Activated CD4-positive, alpha-beta T cell treated with anti-CD3 and anti-CD28 coated beads, Interleukin-2, amount 10 ng/mL, durations not matched to agents 7 days and 5 days (primary cell): ENCODE measurements at regions not wholly inside any gene's neighbourhood (a gene's known extent, or its start where the extent isn't known, plus 50 kb on each side); places are given as distances from the start of the nearest gene placed in this dataset.
"Not testable (repeated sequence)": the region's sequence is repeated elsewhere in the genome, so short reads cannot be mapped to it uniquely, and the experiment has no call there.

Experiments
- CTCF ChIA-PET: fragments of 350-600 bp; sonication (Branson Sonifier 250); formaldehyde crosslinking; loops from one replicate; lab custom pipeline; 2021; ENCODE audit warnings: antibody characterized with exemption; lab: Charles Lee
- POLR2A ChIA-PET: fragments of 350-600 bp; sonication (Branson Sonifier 250); formaldehyde crosslinking; loops from one replicate; lab custom pipeline; 2021; ENCODE audit warnings: antibody characterized with exemption; lab: Charles Lee
- DNase-seq: peaks from one replicate; pipeline ENCODE4 v3.0.0-alpha.2; 2020
- H3K27ac Mint-ChIP-seq: one replicate; pipeline ENCODE4 v1.8.0; 2021; ENCODE audit warnings: mild to moderate bottlenecking, moderate library complexity, mixed read lengths
- H3K27me3 Mint-ChIP-seq: one replicate; pipeline ENCODE4 v1.8.0; 2021; ENCODE audit warnings: mixed read lengths
- H3K36me3 Mint-ChIP-seq: one replicate; pipeline ENCODE4 v1.8.0; 2021; ENCODE audit warnings: low read depth, mixed read lengths
- H3K4me1 Mint-ChIP-seq: one replicate; pipeline ENCODE4 v1.8.0; 2021; ENCODE audit warnings: mixed read lengths
- H3K4me3 Mint-ChIP-seq: one replicate; pipeline ENCODE4 v1.8.0; 2021; ENCODE audit warnings: mild to moderate bottlenecking, moderate library complexity, mixed read lengths
- H3K9me3 Mint-ChIP-seq: one replicate; pipeline ENCODE4 v1.8.0; 2021; ENCODE audit warnings: mixed read lengths

GRCh38 chr4:83920375-83920774, 384.5 kb downstream of the GPAT3 start:
- DNase-seq = no peak
- H3K4me3 Mint-ChIP-seq = no peak overlapping the region
- ChIA-PET POLR2A (no interaction called here), CTCF (no interaction called here)
- no peaks in the 10 kb centered on the region for H3K27me3 Mint-ChIP-seq
- H3K27ac Mint-ChIP-seq = no peak overlapping the region
- no peaks in the 10 kb centered on the region for H3K9me3 Mint-ChIP-seq
- no peaks in the 10 kb centered on the region for H3K4me1 Mint-ChIP-seq
- no peaks in the 10 kb centered on the region for H3K36me3 Mint-ChIP-seq

- ChIA-PET CTCF (interaction anchor here (0.6 to 1.0 kb wide), 2 partner anchors 13 to 301 kb away, joined by 3 to 4 read pairs; no protein-coding TSS in a partner anchor), POLR2A (no interaction called here)
- Mint-ChIP-seq H3K4me1 (no peaks in the 10 kb centered on the region), H3K4me3 (no peak overlapping the region), H3K36me3 (no peaks in the 10 kb centered on the region), H3K27ac (no peak overlapping the region), H3K9me3 (no peaks in the 10 kb centered on the region), H3K27me3 (no peaks in the 10 kb centered on the region)
- DNase-seq = no peak
Measured at GRCh38 chr4:83917572-83917971, 381.7 kb downstream of the GPAT3 start.

- Mint-ChIP-seq H3K27me3 (no peaks in the 10 kb centered on the region), H3K4me3 (no peak overlapping the region), H3K36me3 (no peaks in the 10 kb centered on the region), H3K27ac (no peak overlapping the region), H3K9me3 (no peaks in the 10 kb centered on the region), H3K4me1 (no peaks in the 10 kb centered on the region)
- ChIA-PET POLR2A (no interaction called here), CTCF (no interaction called here)
- no peak for DNase-seq
Measured at GRCh38 chr4:83910693-83911092, 374.8 kb downstream of the GPAT3 start.

GRCh38 chr4:83906561-83906960, 370.7 kb downstream of the GPAT3 start:
- POLR2A ChIA-PET = no interaction called here
- CTCF ChIA-PET = no interaction called here
- no peak overlapping the region for H3K27ac Mint-ChIP-seq
- no peak overlapping the region for H3K4me3 Mint-ChIP-seq
- no peaks in the 10 kb centered on the region for H3K4me1 Mint-ChIP-seq
- no peaks in the 10 kb centered on the region for H3K27me3 Mint-ChIP-seq
- no peaks in the 10 kb centered on the region for H3K9me3 Mint-ChIP-seq
- no peaks in the 10 kb centered on the region for H3K36me3 Mint-ChIP-seq
- DNase-seq = no peak

- H3K27me3 Mint-ChIP-seq = no peaks in the 10 kb centered on the region
- no peaks in the 10 kb centered on the region for H3K36me3 Mint-ChIP-seq
Measured at GRCh38 chr4:83905952-83906351, 370.0 kb downstream of the GPAT3 start.

GRCh38 chr4:83903740-83904139, 367.8 kb downstream of the GPAT3 start:
- H3K27ac Mint-ChIP-seq, H3K4me1 Mint-ChIP-seq, H3K36me3 Mint-ChIP-seq, POLR2A ChIA-PET, DNase-seq, H3K27me3 Mint-ChIP-seq, H3K9me3 Mint-ChIP-seq, H3K4me3 Mint-ChIP-seq: not testable (repeated sequence)
- CTCF ChIA-PET = interaction anchor here (1.0 kb wide), 1 partner anchor 13 kb away, joined by 4 read pairs; no protein-coding TSS in a partner anchor

More at GRCh38 chr4:83905952-83906351, 370.0 kb downstream of the GPAT3 start:
- H3K4me1 Mint-ChIP-seq = no peaks in the 10 kb centered on the region
- POLR2A ChIA-PET = no interaction called here
- CTCF ChIA-PET = no interaction called here
- no peak overlapping the region for H3K4me3 Mint-ChIP-seq
- no peaks in the 10 kb centered on the region for H3K9me3 Mint-ChIP-seq
- no peak for DNase-seq
- no peak overlapping the region for H3K27ac Mint-ChIP-seq

GRCh38 chr4:83894831-83895230, 358.9 kb downstream of the GPAT3 start:
- POLR2A ChIA-PET = no interaction called here
- CTCF ChIA-PET = no interaction called here
- H3K27me3 Mint-ChIP-seq = peaks cover 5% of the 10 kb centered on the region
- H3K36me3 Mint-ChIP-seq = no peaks in the 10 kb centered on the region
- H3K9me3 Mint-ChIP-seq = no peaks in the 10 kb centered on the region
- no peak overlapping the region for H3K27ac Mint-ChIP-seq
- no peak overlapping the region for H3K4me3 Mint-ChIP-seq
- H3K4me1 Mint-ChIP-seq = peaks cover 2% of the 10 kb centered on the region
- no peak for DNase-seq

GRCh38 chr4:83890816-83891215, 354.9 kb downstream of the GPAT3 start:
- POLR2A ChIA-PET = no interaction called here
- Mint-ChIP-seq H3K4me3 (no peak overlapping the region), H3K4me1 (peaks cover 2% of the 10 kb centered on the region), H3K9me3 (no peaks in the 10 kb centered on the region), H3K36me3 (no peaks in the 10 kb centered on the region), H3K27ac (no peak overlapping the region), H3K27me3 (peaks cover 5% of the 10 kb centered on the region)
- CTCF ChIA-PET = no interaction called here
- DNase-seq = no peak

- H3K27ac Mint-ChIP-seq = no peak overlapping the region
- CTCF ChIA-PET = no interaction called here
Measured at GRCh38 chr4:83890231-83890630, 354.3 kb downstream of the GPAT3 start.

GRCh38 chr4:83889802-83890201, 353.9 kb downstream of the GPAT3 start:
- H3K27me3 Mint-ChIP-seq = peaks cover 5% of the 10 kb centered on the region
- no peaks in the 10 kb centered on the region for H3K9me3 Mint-ChIP-seq
- ChIA-PET CTCF (no interaction called here), POLR2A (no interaction called here)
- H3K36me3 Mint-ChIP-seq = no peaks in the 10 kb centered on the region
- no peak overlapping the region for H3K4me3 Mint-ChIP-seq
- no peak for DNase-seq
- no peak overlapping the region for H3K27ac Mint-ChIP-seq
- peaks cover 2% of the 10 kb centered on the region for H3K4me1 Mint-ChIP-seq

More at GRCh38 chr4:83890231-83890630, 354.3 kb downstream of the GPAT3 start:
- no peak overlapping the region for H3K4me3 Mint-ChIP-seq
- no peak for DNase-seq
- H3K9me3 Mint-ChIP-seq = no peaks in the 10 kb centered on the region
- H3K36me3 Mint-ChIP-seq = no peaks in the 10 kb centered on the region
- H3K4me1 Mint-ChIP-seq = peaks cover 2% of the 10 kb centered on the region
- H3K27me3 Mint-ChIP-seq = peaks cover 5% of the 10 kb centered on the region
- POLR2A ChIA-PET = no interaction called here

- peaks cover 2% of the 10 kb centered on the region for H3K4me1 Mint-ChIP-seq
- CTCF ChIA-PET = interaction anchor here (0.6 kb wide), 1 partner anchor 208 kb away, joined by 3 read pairs; no protein-coding TSS in a partner anchor
Measured at GRCh38 chr4:83885256-83886182, 349.6 kb downstream of the GPAT3 start.

GRCh38 chr4:83876047-83876446, 340.1 kb downstream of the GPAT3 start:
- no peaks in the 10 kb centered on the region for H3K9me3 Mint-ChIP-seq
- H3K27me3 Mint-ChIP-seq = no peaks in the 10 kb centered on the region
- H3K27ac Mint-ChIP-seq = no peak overlapping the region
- ChIA-PET CTCF (no interaction called here), POLR2A (no interaction called here)
- H3K36me3 Mint-ChIP-seq = no peaks in the 10 kb centered on the region
- no peaks in the 10 kb centered on the region for H3K4me1 Mint-ChIP-seq
- no peak for DNase-seq
- no peak overlapping the region for H3K4me3 Mint-ChIP-seq

More at GRCh38 chr4:83885256-83886182, 349.6 kb downstream of the GPAT3 start:
- DNase-seq = no peak
- POLR2A ChIA-PET = no interaction called here
- H3K27ac Mint-ChIP-seq = no peak overlapping the region
- H3K9me3 Mint-ChIP-seq = no peaks in the 10 kb centered on the region
- no peak overlapping the region for H3K4me3 Mint-ChIP-seq
- peaks cover 3% of the 10 kb centered on the region for H3K27me3 Mint-ChIP-seq
- H3K36me3 Mint-ChIP-seq = no peaks in the 10 kb centered on the region

- Mint-ChIP-seq H3K4me1 (no peaks in the 10 kb centered on the region), H3K36me3 (no peaks in the 10 kb centered on the region), H3K9me3 (no peaks in the 10 kb centered on the region), H3K27me3 (no peaks in the 10 kb centered on the region), H3K4me3 (no peak overlapping the region), H3K27ac (no peak overlapping the region)
- ChIA-PET CTCF (interaction anchor here (0.6 kb wide), 1 partner anchor 1913 kb away, joined by 4 read pairs; no protein-coding TSS in a partner anchor), POLR2A (no interaction called here)
- no peak for DNase-seq
Measured at GRCh38 chr4:83875437-83875836, 339.5 kb downstream of the GPAT3 start.
